ENCODE measurements at regions not wholly inside any gene's neighbourhood (a gene's known extent, or its start where the extent isn't known, plus 50 kb on each side); places are given as distances from the start of the nearest gene placed in this dataset.

DNA sequence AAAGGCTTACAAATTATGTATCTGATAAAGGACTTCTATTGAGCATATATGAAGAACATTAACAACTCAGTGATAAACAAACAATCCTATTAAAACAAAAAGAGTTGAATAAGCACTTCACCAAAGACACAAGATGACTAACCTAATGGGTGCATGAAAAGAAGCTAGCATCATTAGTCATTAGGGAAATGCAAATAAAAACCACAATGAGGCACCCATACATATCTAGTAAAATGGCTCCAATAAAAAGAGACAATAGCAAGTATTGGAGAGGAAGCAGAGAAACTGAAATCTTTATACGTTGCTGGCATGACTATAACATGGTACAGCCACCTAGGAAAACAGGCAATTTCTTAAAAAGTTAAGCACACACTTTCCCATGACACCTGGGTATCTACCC, 77.6 kb upstream of the ZMIZ1 start:
- no peak for TF ChIP-seq EGR1 (IDR thresholded peaks at IDR 0.05)
- no peak for TF ChIP-seq CEBPB (IDR thresholded peaks at IDR 0.05)

All from Ishikawa (cell line).